ENCODE measurements at regions not wholly inside any gene's neighbourhood (a gene's known extent, or its start where the extent isn't known, plus 50 kb on each side); places are given as distances from the start of the nearest gene placed in this dataset.

GRCh38 chr10:94103801-94104221 is 110.1 kb downstream of the PLCE1 start:
- peaks cover 0 to 64% (median 29%) of the 10 kb centered on the region in 9 donors for H3K4me1 ChIP-seq

GRCh38 chr10:94104316-94105000 is 110.7 kb downstream of the PLCE1 start:
- ATAC-seq (peak in 1 of 8 donors; percentile 18), DNase-seq (no peak)
- Histone ChIP-seq H3K36me3 (no peaks in the 10 kb centered on the region), H3K27ac (peak overlapping the region in 4 of 10 donors; percentile 37 to 55 (median 50)), H3K27me3 (no peaks in the 10 kb centered on the region), H3K4me1 (peaks cover 0 to 59% (median 25%) of the 10 kb centered on the region in 9 donors), H3K4me3 (no peak overlapping the region), H3K9me3 (no peaks in the 10 kb centered on the region)
- intact Hi-C loops (cut with DNase I): no loop called here
- TF ChIP-seq CTCF (IDR thresholded peaks at IDR 0.05): no peak
- 55 to 65% methylated on average over 7 of the region's 7 CpGs for WGBS, 2 donors

More at GRCh38 chr10:94103801-94104221, 110.1 kb downstream of the PLCE1 start:
- H3K9me3 ChIP-seq: no peaks in the 10 kb centered on the region
- no peak for TF ChIP-seq CTCF (IDR thresholded peaks at IDR 0.05)
- DNase-seq (no peak), ATAC-seq (peak in 5 of 8 donors; percentile 22 to 47 (median 41))
- H3K27ac ChIP-seq: peak overlapping the region in 4 of 10 donors; percentile 37 to 55 (median 50)
- H3K36me3 ChIP-seq: no peaks in the 10 kb centered on the region
- no peaks in the 10 kb centered on the region for H3K27me3 ChIP-seq
- WGBS, 2 donors: 44% methylated on average over 4 of the region's 4 CpGs
- intact Hi-C loops (cut with DNase I): no loop called here
- H3K4me3 ChIP-seq: no peak overlapping the region

GRCh38 chr10:94105226-94105625 is 111.5 kb downstream of the PLCE1 start:
- Histone ChIP-seq H3K36me3 (no peaks in the 10 kb centered on the region), H3K4me3 (no peak overlapping the region), H3K4me1 (peaks cover 0 to 57% (median 25%) of the 10 kb centered on the region in 9 donors), H3K9me3 (no peaks in the 10 kb centered on the region), H3K27ac (peak overlapping the region in 1 of 10 donors; percentile 7), H3K27me3 (no peaks in the 10 kb centered on the region)
- intact Hi-C loops (cut with DNase I): no loop called here
- WGBS, 2 donors: 62 to 71% methylated on average over 3 of the region's 3 CpGs
- no peak for TF ChIP-seq CTCF (IDR thresholded peaks at IDR 0.05)
- ATAC-seq: no peak
- DNase-seq: no peak

- no peaks in the 10 kb centered on the region for H3K9me3 ChIP-seq
- ATAC-seq: no peak
- intact Hi-C loops (cut with DNase I): no loop called here
- H3K4me3 ChIP-seq: no peak overlapping the region
- no peak overlapping the region for H3K27ac ChIP-seq
- no peak for TF ChIP-seq CTCF (IDR thresholded peaks at IDR 0.05)
- DNase-seq: no peak
- H3K36me3 ChIP-seq: no peaks in the 10 kb centered on the region
- WGBS, 2 donors: 39 to 45% methylated on average over 2 of the region's 2 CpGs
- no peaks in the 10 kb centered on the region for H3K27me3 ChIP-seq
- peaks cover 0 to 63% (median 25%) of the 10 kb centered on the region in 9 donors for H3K4me1 ChIP-seq
Measured at GRCh38 chr10:94107191-94107590, 113.5 kb downstream of the PLCE1 start.
